BE2C (cell line): ENCODE measurements at regions not wholly inside any gene's neighbourhood (a gene's known extent, or its start where the extent isn't known, plus 50 kb on each side); places are given as distances from the start of the nearest gene placed in this dataset.

Experiments
- DNase-seq: peaks from one replicate; pipeline ENCODE4 v3.0.0-alpha.2; 2020
- H3K27me3 ChIP-seq: fragments of 250-450 bp; sonication (Bioruptor Pico); 2 replicates; pipeline ENCODE4 v1.5.1; 2020; ENCODE audit warnings: mild to moderate bottlenecking
- H3K36me3 ChIP-seq: fragments of 250-450 bp; sonication (Bioruptor Pico); 2 replicates; pipeline ENCODE4 v1.5.1; 2020; ENCODE audit warnings: mild to moderate bottlenecking
- H3K4me1 ChIP-seq: fragments of 250-450 bp; sonication (Bioruptor Pico); 2 replicates; pipeline ENCODE4 v1.5.1; 2020
- H3K4me3 ChIP-seq: 2 replicates; pipeline ENCODE4 v1.5.1; 2011; ENCODE audit warnings: low read depth, low read length
- H3K9me3 ChIP-seq: fragments of 250-450 bp; sonication (Bioruptor Pico); 2 replicates; pipeline ENCODE4 v1.5.1; 2020
- CTCF ChIP-seq: IDR thresholded peaks from 2 replicates; pipeline ENCODE4 v1.5.1; 2012; ENCODE audit warnings: mild to moderate bottlenecking, low read depth, low read length

DNA sequence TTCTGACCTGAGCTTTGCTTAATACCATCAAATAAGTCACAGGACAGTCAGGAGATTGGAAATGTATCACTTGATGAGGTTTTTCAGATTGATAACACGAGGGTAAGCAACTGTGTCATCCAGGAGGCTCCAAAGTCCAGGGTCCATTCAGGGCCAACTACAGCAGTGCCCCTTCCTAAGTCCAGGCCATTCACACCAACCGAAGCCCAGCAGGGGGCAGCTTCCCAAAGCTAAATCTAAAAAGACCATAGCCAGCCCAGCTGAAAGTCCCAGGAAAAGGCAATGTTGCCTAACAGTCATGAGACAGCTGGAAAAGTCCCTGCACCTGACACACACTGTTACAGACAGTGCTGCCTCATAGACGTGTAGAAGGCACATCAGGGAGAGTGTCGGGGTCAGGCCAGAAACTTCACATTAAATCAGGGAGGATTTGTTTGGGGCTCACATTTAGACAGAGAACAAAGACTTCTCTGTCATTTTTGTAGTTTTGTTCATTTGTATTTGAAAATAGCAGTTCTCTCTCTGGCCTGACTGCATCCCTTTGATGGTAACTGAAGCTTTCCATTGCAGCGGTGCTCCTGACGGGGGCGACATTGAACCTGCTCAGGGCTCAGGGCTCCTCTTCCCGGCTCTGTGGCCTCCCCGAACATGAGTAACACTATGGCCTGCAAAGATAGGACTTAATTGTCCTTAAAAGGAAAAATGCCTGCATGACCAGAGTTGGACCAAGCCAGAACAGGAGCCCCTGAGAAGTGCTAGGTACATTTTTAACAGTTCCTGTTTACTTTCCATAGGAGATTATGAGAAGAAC lies 200.4 kb downstream of the NRIP1 start:
- peak; percentile 77 for DNase-seq
- no peaks in the 10 kb centered on the region for H3K27me3 ChIP-seq
- H3K4me3 ChIP-seq = no peak overlapping the region
- H3K9me3 ChIP-seq = no peaks in the 10 kb centered on the region
- H3K4me1 ChIP-seq = peaks cover 8% of the 10 kb centered on the region; the same call in 1 of the 2 replicates
- no peaks in the 10 kb centered on the region for H3K36me3 ChIP-seq
- peak; percentile 85 for TF ChIP-seq CTCF

DNA sequence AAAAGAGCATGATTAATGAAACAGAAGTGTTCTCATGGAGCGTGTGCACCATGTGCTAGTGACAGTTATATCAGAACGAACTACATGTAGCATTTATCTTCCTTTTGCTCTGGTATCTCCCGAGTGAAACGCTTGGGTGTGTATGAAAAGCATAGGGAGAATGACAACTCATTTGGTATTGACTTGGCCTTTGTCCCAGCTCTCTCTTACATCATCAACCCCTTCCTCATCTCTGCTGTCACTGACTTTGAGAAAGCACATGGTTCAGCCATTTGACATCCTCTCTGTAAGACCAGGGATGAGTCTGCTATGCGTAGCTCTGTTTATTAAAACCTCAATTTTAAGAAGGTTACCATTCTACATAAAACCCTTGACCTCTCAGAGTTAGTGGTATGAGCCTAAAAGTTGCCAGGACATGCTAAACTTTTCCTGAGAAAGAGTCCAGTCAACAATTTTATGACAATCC lies 201.0 kb downstream of the NRIP1 start:
- Histone ChIP-seq H3K9me3 (no peaks in the 10 kb centered on the region), H3K4me1 (peaks cover 8% of the 10 kb centered on the region; the same call in 1 of the 2 replicates), H3K27me3 (no peaks in the 10 kb centered on the region), H3K4me3 (no peak overlapping the region), H3K36me3 (no peaks in the 10 kb centered on the region)
- TF ChIP-seq CTCF = no peak
- no peak for DNase-seq

- H3K9me3 ChIP-seq = no peaks in the 10 kb centered on the region
- no peaks in the 10 kb centered on the region for H3K27me3 ChIP-seq
Measured at GRCh38 chr21:14862794-14863720, 201.7 kb downstream of the NRIP1 start.

DNA sequence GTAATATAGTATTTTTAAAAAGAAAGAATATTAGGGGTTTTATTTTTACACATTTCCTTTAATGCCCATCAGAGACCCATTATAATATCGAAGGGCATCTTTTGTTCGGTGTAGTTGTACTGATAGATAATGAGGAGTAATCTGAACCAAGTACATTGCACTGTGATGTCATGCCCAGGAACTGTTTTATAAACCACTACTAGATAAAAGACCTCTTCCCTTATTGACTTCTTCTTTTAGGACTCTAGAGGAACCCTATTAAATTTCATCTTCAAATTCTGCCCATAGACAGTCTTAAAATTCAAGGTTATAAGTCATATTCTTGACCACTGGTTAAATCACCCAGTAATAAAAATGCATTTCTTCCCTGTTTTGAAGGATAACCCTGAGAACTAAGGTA lies 206.5 kb downstream of the NRIP1 start:
- no peaks in the 10 kb centered on the region for H3K9me3 ChIP-seq
- H3K36me3 ChIP-seq = no peaks in the 10 kb centered on the region
- H3K4me1 ChIP-seq = no peaks in the 10 kb centered on the region
- no peaks in the 10 kb centered on the region for H3K27me3 ChIP-seq
- DNase-seq = no peak
- TF ChIP-seq CTCF = no peak
- H3K4me3 ChIP-seq = no peak overlapping the region

More at GRCh38 chr21:14862794-14863720, 201.7 kb downstream of the NRIP1 start:
- no peak overlapping the region for H3K4me3 ChIP-seq
- peak; percentile 21 for DNase-seq
- peaks cover 8% of the 10 kb centered on the region; the same call in 1 of the 2 replicates for H3K4me1 ChIP-seq
- TF ChIP-seq CTCF = peak; percentile 71
- no peaks in the 10 kb centered on the region for H3K36me3 ChIP-seq

- DNase-seq = no peak
- Histone ChIP-seq H3K36me3 (no peaks in the 10 kb centered on the region), H3K27me3 (no peaks in the 10 kb centered on the region), H3K4me1 (no peaks in the 10 kb centered on the region), H3K4me3 (no peak overlapping the region), H3K9me3 (no peaks in the 10 kb centered on the region)
- TF ChIP-seq CTCF = no peak
Measured at GRCh38 chr21:14857529-14857928, 207.3 kb downstream of the NRIP1 start.
